COLO829 (cell line): ENCODE measurements at regions not wholly inside any gene's neighbourhood (a gene's known extent, or its start where the extent isn't known, plus 50 kb on each side); places are given as distances from the start of the nearest gene placed in this dataset.

Experiments used
- DNase-seq: peaks from one replicate; pipeline ENCODE4 v3.0.0; 2012; ENCODE audit warnings: low spot score

- no peak for DNase-seq
Measured at GRCh38 chr14:26204366-26204727, 393.5 kb downstream of the NOVA1 start.

GRCh38 chr14:26200687-26201086 is 397.1 kb downstream of the NOVA1 start:
- no peak for DNase-seq

GRCh38 chr14:26199590-26200370 is 398.1 kb downstream of the NOVA1 start:
- DNase-seq, result no peak

DNA sequence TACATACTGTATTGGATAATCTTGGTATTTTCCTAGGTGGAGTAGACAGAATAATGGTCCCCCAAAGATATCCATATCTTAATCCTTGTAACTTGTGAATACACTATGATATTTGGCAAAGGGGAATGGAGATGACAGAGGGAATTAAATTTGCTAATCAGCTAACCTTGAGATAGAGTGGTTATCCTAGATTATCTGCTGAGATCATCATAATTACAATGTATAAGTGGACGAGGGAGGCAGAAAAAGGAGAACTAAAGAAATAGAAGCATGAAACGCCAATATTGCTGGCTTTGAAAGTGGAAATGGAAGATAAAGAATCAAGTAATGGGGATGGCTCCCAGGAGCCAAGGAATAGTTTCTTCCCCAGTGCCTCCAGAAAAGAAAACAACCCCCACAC is 398.7 kb downstream of the NOVA1 start:
- DNase-seq, result no peak

DNA sequence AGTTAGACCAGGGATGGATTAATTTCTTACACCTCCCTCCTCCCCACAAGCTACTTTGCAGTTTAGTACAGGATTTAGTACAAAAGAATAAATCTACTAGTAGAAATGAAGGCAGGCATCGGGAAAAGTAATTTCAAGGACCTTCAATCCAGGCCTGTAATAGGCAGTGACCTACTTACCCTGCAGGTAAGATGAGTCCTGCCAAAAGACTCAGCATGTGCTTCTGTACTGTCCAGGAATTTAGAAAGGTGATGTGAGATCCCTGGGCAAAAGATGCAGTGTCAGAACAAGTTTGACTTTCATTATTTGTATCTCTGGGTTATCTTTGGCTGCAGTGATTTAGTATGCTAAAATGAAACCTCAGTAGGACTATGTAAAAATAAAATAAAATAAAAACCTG is 403.0 kb downstream of the NOVA1 start:
- no peak for DNase-seq

DNA sequence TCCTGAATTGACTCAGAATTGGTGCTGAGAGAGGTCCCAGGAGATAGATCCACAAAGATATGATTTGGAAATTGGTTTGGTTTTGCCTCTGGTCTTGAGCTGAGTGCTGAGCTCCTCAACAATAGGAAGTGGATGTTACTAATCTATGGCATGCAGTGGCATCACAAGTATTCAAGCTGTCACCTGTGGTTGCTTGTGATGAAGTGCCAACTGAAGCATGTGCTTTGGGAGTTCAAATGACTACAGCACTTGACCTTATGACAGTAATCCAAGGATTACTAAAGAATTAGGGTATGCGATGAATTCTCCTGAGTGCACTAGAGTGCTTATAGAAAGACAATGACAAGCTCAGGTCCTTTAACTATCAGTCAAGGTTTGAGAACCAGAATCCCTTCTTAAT is 406.2 kb downstream of the NOVA1 start:
- DNase-seq, result no peak

DNA sequence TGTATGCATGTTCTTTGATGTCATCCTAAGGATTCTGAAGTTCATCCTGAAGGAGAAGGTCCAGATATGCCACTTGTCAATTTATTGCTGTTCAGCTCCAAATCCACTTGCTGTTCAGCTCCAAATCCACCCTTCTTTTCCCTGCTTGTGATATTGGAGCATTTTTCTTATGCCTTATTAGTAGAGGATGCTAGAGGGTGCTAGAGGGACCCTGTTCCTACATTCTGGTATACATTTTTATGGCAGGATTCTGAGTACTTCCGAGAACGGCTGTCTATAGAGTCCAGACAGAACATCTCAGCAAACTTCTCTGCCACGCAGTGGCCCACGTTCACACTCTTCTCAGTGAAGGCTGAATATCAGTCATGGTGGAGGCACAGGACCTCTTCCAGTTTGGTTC is 406.7 kb downstream of the NOVA1 start:
- DNase-seq, result no peak

DNA sequence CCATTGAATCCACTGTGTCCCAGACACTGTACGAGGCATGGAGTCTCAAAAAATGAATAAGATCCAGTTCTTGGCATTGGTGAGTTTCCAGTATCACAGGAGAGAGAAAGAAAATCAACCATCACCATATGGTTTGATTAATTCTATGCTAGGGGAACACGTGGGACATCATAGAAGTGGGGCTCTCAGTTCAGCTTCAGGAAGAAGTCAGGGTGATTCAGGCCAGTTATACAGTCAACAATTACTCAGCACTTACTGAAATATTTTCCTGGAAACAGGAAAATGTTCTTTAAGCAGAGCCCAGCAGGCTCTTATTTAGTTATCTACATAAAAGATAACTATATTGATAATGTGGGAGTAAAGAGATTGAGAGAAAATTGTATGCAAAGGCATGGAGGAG is 407.2 kb downstream of the NOVA1 start:
- no peak for DNase-seq

GRCh38 chr14:26187996-26188620 is 409.7 kb downstream of the NOVA1 start:
- DNase-seq, result no peak

DNA sequence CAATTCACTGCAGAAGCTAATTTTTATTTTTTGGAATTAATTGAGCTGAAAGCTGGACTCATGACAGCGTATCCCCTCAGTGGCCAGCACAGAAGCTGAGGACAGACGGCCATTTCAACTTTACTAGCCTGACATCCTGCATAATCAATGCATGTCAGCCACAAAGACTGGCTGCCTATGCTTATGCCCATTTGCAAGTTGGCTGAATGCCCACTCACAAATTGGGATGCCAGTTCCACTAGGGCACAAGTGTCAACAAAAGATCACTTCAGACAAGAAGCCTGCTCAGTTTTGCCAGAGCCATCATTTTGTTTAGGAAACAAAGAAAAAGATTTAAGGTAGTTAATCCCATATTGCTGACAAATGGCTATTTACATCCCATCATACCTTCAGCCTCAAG is 417.6 kb downstream of the NOVA1 start:
- no peak for DNase-seq

DNA sequence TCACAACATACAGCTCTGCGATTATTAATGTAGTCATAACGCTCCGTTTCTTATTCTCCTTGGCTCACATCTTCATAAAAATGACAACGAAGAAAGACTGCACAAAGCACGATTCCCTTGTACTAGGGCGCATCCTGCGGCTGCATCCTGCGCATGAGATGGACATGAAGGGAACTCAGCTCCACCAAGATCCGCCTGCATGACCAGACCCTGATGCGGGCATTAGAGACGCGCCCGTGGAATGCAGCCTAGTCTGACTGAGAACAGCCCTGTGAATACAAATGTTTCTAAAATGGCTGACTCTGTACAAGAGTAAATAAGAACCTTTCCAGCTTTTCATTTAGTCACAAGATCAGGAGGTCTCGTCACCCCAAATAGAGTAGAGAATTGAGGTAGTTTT is 422.2 kb downstream of the NOVA1 start:
- no peak for DNase-seq

DNA sequence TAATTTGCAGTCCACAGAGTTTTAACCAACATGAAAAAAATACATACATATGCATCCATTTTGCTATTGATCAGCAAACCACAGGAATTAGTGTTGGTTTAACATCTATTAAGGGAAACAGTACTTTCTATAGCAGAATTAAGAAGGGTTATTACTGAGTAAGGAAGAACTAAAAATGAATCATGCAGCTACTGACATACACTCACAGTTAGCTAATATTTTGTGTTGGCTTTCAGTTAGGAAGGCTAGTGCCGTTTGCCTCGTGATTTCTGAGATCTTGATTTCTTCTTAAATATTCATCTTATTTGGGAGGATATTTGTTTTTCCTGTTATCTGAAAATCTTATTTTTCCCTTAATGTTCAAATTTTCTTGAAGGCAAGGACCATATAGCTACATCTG is 423.4 kb downstream of the NOVA1 start:
- DNase-seq, result no peak

GRCh38 chr14:26173581-26174110 is 424.2 kb downstream of the NOVA1 start:
- DNase-seq, result no peak

- DNase-seq, result no peak
Measured at GRCh38 chr14:26172396-26172795, 425.4 kb downstream of the NOVA1 start.

DNA sequence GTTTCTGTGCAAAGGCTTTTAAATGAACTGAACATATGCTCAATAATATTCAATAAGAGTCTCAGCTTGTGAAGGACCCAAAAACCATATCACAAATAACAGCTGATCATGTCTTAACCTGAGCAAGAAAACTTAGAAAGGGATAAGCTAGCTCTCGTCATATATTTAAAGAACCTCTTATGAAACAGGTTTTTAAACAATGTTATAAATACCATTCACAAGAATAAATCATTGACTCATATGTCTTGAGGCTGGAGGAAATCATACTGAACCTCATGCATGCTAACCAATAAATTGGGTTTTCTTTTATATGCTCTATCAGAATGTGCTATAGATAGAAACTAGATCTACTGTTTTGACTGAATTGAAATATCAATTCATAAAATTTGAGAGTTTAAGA is 426.9 kb downstream of the NOVA1 start:
- no peak for DNase-seq

- no peak for DNase-seq
Measured at GRCh38 chr14:26163761-26164160, 434.1 kb downstream of the NOVA1 start.

GRCh38 chr14:26157517-26157916 is 440.3 kb downstream of the NOVA1 start:
- DNase-seq, result no peak

DNA sequence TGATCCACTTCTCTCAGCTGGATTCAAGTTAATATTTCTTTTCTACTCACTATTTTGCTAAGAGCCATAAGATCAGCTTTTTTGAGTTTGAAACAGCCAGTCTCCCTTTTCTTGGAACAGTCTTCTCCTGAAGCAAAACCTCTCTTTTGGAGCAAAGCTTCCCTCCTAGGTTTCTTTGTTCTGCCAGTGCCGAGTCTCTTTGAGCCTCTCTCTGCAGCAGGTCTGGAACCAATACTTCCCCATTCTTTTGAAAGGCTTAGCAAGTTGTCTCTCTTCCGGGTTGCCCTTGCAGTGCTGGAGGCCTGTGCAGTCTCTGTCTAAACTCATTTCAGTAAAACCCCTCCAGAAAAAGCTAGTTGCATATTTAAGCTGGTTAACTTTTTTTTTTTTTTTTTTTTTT is 454.8 kb downstream of the NOVA1 start:
- DNase-seq, result no peak

- no peak for DNase-seq
Measured at GRCh38 chr14:26138764-26139445, 458.9 kb downstream of the NOVA1 start.

- no peak for DNase-seq
Measured at GRCh38 chr14:26137161-26137560, 460.7 kb downstream of the NOVA1 start.

DNA sequence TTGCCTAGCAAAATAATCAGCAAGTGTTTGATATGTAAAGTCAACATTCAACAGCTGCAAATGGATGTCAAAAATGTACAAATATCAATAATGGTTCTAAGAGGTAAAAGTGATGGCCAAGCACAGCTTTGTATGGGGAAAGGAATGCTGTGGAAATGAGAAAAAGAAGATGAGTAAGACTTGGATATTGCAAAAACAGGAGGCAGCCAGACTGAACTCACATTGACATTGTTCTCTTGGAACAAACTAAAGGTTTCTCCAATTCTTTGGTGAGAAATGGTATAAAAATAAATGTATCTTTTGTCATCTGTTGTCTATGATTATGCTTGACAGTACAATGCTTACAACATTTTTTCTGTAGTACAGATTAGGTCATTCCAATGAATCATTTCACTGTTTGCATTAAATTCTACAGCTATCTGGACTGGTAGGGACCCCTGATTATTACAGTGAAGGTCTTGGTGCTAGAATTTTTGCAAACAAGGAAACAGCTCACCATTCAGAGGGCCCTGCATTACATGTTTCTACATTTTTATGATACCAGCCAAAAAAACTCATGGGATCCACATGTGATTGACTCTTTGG is 465.7 kb downstream of the NOVA1 start:
- no peak for DNase-seq

GRCh38 chr14:26130690-26131089 is 467.1 kb downstream of the NOVA1 start:
- DNase-seq, result no peak
